Loucy (cell line): ENCODE measurements at regions not wholly inside any gene's neighbourhood (a gene's known extent, or its start where the extent isn't known, plus 50 kb on each side); places are given as distances from the start of the nearest gene placed in this dataset.

ENCODE experiments used
- EZH2phosphoT487 ChIP-seq: fragments of 200-600 bp; IDR thresholded peaks from 2 replicates; pipeline ENCODE4 v1.6.1; 2018; ENCODE audit warnings: antibody characterized with exemption, mild to moderate bottlenecking, moderate library complexity, borderline replicate concordance
- TF ChIP-seq, protein P1 (sequence below): fragments of 200-600 bp; sonication (generic); conservative IDR thresholded peaks from 2 replicates; pipeline ENCODE4 v1.5.1; 2014; ENCODE audit warnings: mild to moderate bottlenecking, antibody characterized with exemption, low read length

DNA sequence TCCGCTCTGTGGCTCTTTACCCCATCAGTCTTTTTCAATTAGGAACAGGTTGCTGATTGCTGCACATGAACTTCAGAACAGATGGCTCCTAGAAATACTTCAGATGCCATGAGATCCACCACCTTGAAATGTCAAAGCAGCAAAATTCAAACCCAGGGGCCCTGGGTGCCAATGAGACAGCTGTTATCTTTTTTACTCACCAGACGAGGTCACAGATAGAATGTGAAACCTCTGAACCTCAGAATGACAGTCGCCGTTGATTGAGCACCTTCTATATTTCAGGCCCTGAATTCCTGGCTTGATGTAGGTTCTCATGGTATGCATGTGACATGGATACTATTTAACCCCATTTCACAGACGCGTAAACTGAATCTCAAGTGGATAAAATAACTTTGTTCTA lies 63.0 kb downstream of the MAF start:
- TF ChIP-seq, protein P1, sequence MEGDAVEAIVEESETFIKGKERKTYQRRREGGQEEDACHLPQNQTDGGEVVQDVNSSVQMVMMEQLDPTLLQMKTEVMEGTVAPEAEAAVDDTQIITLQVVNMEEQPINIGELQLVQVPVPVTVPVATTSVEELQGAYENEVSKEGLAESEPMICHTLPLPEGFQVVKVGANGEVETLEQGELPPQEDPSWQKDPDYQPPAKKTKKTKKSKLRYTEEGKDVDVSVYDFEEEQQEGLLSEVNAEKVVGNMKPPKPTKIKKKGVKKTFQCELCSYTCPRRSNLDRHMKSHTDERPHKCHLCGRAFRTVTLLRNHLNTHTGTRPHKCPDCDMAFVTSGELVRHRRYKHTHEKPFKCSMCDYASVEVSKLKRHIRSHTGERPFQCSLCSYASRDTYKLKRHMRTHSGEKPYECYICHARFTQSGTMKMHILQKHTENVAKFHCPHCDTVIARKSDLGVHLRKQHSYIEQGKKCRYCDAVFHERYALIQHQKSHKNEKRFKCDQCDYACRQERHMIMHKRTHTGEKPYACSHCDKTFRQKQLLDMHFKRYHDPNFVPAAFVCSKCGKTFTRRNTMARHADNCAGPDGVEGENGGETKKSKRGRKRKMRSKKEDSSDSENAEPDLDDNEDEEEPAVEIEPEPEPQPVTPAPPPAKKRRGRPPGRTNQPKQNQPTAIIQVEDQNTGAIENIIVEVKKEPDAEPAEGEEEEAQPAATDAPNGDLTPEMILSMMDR, result no peak
- TF ChIP-seq EZH2phosphoT487, result no peak
